ENCODE measurements at regions not wholly inside any gene's neighbourhood (a gene's known extent, or its start where the extent isn't known, plus 50 kb on each side); places are given as distances from the start of the nearest gene placed in this dataset.

- Histone ChIP-seq H2AFZ (no peak overlapping the region), H3K27me3 (replicated peaks; ENCODE audit: insufficient read depth) (no peaks in the 10 kb centered on the region), H3K9me2 (ENCODE audit: insufficient read depth) (no peaks in the 10 kb centered on the region), H3K27ac (no peak overlapping the region), H3K79me2 (ENCODE audit: insufficient read depth) (no peaks in the 10 kb centered on the region), H3K36me3 (ENCODE audit: low read depth) (no peaks in the 10 kb centered on the region), H3K9me3 (ENCODE audit: low read depth) (peaks cover 3% of the 10 kb centered on the region), H3K9ac (no peak overlapping the region), H3K4me1 (ENCODE audit: insufficient read depth) (no peaks in the 10 kb centered on the region), H3K4me3 (no peak overlapping the region), H4K20me1 (ENCODE audit: insufficient read depth) (no peaks in the 10 kb centered on the region), H3F3A (ENCODE audit: insufficient read depth) (no peaks in the 10 kb centered on the region), H3K4me2 (ENCODE audit: unreplicated experiment) (no peak overlapping the region)
- 16 to 17% methylated on average over 1 of the region's 1 CpG for WGBS, 2 experiments (ENCODE audit: low coverage in 1 of 2, low lambda C conversion rate in 2 of 2, missing lambda C conversion rate in 2 of 2)
- TF ChIP-seq EZH2phosphoT487 (IDR thresholded peaks at IDR 0.05; ENCODE audit: insufficient read depth, low read depth): no peak
- TF ChIP-seq EZH2 (IDR thresholded peaks at IDR 0.05; ENCODE audit: insufficient read depth, poor library complexity, severe bottlenecking): no peak
- in situ Hi-C loops (cut with MboI): no loop called here
- no peak for DNase-seq
These were observed 686.9 kb upstream of the NCAM2 start for GRCh38 chr21:20311234-20311787.

GRCh38 chr21:20313013-20313412, 685.2 kb upstream of the NCAM2 start:
- WGBS, 2 experiments (ENCODE audit: low coverage in 1 of 2, low lambda C conversion rate in 2 of 2, missing lambda C conversion rate in 2 of 2): 16 to 18% methylated on average over 3 of the region's 3 CpGs
- Histone ChIP-seq H3K27me3 (replicated peaks; ENCODE audit: insufficient read depth) (no peaks in the 10 kb centered on the region), H3K4me3 (no peak overlapping the region), H3K9me3 (ENCODE audit: low read depth) (peaks cover 3% of the 10 kb centered on the region), H3K9me2 (ENCODE audit: insufficient read depth) (no peaks in the 10 kb centered on the region), H3F3A (ENCODE audit: insufficient read depth) (no peaks in the 10 kb centered on the region), H3K79me2 (ENCODE audit: insufficient read depth) (no peaks in the 10 kb centered on the region), H2AFZ (no peak overlapping the region), H4K20me1 (ENCODE audit: insufficient read depth) (no peaks in the 10 kb centered on the region), H3K36me3 (ENCODE audit: low read depth) (no peaks in the 10 kb centered on the region), H3K27ac (no peak overlapping the region), H3K9ac (no peak overlapping the region), H3K4me1 (ENCODE audit: insufficient read depth) (no peaks in the 10 kb centered on the region), H3K4me2 (ENCODE audit: unreplicated experiment) (no peak overlapping the region)
- no peak for DNase-seq
- in situ Hi-C loops (cut with MboI): no loop called here
- TF ChIP-seq EZH2phosphoT487 (IDR thresholded peaks at IDR 0.05; ENCODE audit: insufficient read depth, low read depth) (no peak), EZH2 (IDR thresholded peaks at IDR 0.05; ENCODE audit: insufficient read depth, poor library complexity, severe bottlenecking) (no peak)

DNA sequence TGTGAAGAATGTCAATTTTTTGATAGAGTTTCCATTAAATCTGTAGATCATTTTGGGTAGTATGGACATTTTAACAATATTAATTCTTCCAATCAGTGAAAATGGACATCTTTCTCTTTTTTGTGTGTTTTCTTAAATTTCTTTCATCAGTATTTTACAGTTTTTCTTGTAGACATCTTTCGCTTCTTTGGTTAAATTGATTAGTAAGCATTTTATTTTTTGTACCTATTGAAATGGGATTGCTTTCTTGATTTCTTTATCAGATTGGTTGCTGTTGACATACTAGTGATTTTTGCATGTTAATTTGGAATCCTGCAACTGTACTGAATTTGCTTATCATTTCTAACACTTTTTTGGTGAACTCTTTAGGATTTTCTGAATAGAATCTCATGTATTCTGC, 683.2 kb upstream of the NCAM2 start:
- no peaks in the 10 kb centered on the region for H3K27me3 ChIP-seq (replicated peaks; ENCODE audit: insufficient read depth)
- no peak overlapping the region for H3K4me2 ChIP-seq (ENCODE audit: unreplicated experiment)
- H3K9me3 ChIP-seq (ENCODE audit: low read depth): peaks cover 3% of the 10 kb centered on the region
- no peak overlapping the region for H2AFZ ChIP-seq
- no peaks in the 10 kb centered on the region for H4K20me1 ChIP-seq (ENCODE audit: insufficient read depth)
- no peak overlapping the region for H3K4me3 ChIP-seq
- DNase-seq: no peak
- no peaks in the 10 kb centered on the region for H3F3A ChIP-seq (ENCODE audit: insufficient read depth)
- in situ Hi-C loops (cut with MboI): no loop called here
- H3K36me3 ChIP-seq (ENCODE audit: low read depth): no peaks in the 10 kb centered on the region
- no peak overlapping the region for H3K9ac ChIP-seq
- no peaks in the 10 kb centered on the region for H3K79me2 ChIP-seq (ENCODE audit: insufficient read depth)
- no peak for TF ChIP-seq EZH2phosphoT487 (IDR thresholded peaks at IDR 0.05; ENCODE audit: insufficient read depth, low read depth)
- TF ChIP-seq EZH2 (IDR thresholded peaks at IDR 0.05; ENCODE audit: insufficient read depth, poor library complexity, severe bottlenecking): no peak
- no peak overlapping the region for H3K27ac ChIP-seq
- no peaks in the 10 kb centered on the region for H3K4me1 ChIP-seq (ENCODE audit: insufficient read depth)
- WGBS, 2 experiments (ENCODE audit: low coverage in 1 of 2, low lambda C conversion rate in 2 of 2, missing lambda C conversion rate in 2 of 2): 18 to 37% methylated on average over 1 of the region's 1 CpG
- H3K9me2 ChIP-seq (ENCODE audit: insufficient read depth): no peaks in the 10 kb centered on the region

DNA sequence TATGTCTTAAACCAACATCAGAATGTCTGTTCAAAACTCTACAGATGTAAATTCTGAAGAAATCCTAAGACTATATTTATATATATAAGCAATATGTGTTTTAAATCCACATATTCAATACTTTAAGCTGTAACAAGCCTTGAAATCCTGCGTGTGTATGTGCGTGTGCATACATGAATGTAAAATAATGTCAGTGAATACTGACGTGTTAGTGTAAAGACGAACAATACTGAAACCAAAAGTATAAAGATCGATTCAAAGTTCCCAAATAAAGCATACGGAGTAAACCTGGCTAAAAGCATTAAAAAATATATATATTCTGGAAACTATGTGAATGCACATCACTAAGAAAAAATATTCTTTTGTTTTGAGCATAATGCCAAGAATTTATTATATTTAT, 668.6 kb upstream of the NCAM2 start:
- Histone ChIP-seq H2AFZ (no peak overlapping the region), H3K79me2 (ENCODE audit: insufficient read depth) (no peaks in the 10 kb centered on the region), H3K27ac (no peak overlapping the region), H3F3A (ENCODE audit: insufficient read depth) (no peaks in the 10 kb centered on the region), H3K36me3 (ENCODE audit: low read depth) (no peaks in the 10 kb centered on the region), H3K9me3 (ENCODE audit: low read depth) (peaks cover 7% of the 10 kb centered on the region), H3K4me2 (ENCODE audit: unreplicated experiment) (no peak overlapping the region), H3K4me1 (ENCODE audit: insufficient read depth) (no peaks in the 10 kb centered on the region), H3K9ac (no peak overlapping the region), H3K9me2 (ENCODE audit: insufficient read depth) (no peaks in the 10 kb centered on the region), H3K4me3 (no peak overlapping the region), H3K27me3 (replicated peaks; ENCODE audit: insufficient read depth) (no peaks in the 10 kb centered on the region), H4K20me1 (ENCODE audit: insufficient read depth) (no peaks in the 10 kb centered on the region)
- no peak for TF ChIP-seq EZH2phosphoT487 (IDR thresholded peaks at IDR 0.05; ENCODE audit: insufficient read depth, low read depth)
- TF ChIP-seq EZH2 (IDR thresholded peaks at IDR 0.05; ENCODE audit: insufficient read depth, poor library complexity, severe bottlenecking): no peak
- 21 to 25% methylated on average over 6 of the region's 6 CpGs for WGBS, 2 experiments (ENCODE audit: low coverage in 1 of 2, low lambda C conversion rate in 2 of 2, missing lambda C conversion rate in 2 of 2)
- no peak for DNase-seq
- in situ Hi-C loops (cut with MboI): no loop called here

DNA sequence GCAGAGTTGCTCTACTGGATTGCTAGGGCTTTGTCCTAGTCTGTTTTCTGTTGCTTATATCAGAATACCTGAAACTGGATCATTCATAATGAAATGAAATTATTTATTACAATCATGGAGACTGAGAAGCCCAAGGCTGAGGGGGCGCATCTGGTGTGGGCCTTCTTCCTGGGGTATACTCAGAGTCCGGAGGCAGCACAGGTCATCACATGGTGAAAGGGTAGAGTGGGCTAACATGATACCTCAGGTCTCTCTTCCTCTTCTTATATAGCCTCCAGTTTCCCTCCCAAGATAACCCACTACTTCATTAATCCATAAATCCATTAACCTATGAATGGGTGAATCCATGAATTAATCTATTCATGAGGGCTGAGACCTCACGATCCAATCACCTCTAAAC, 667.6 kb upstream of the NCAM2 start:
- WGBS, 2 experiments (ENCODE audit: low coverage in 1 of 2, low lambda C conversion rate in 2 of 2, missing lambda C conversion rate in 2 of 2): 33 to 42% methylated on average over 3 of the region's 3 CpGs
- Histone ChIP-seq H3F3A (ENCODE audit: insufficient read depth) (no peaks in the 10 kb centered on the region), H3K27me3 (replicated peaks; ENCODE audit: insufficient read depth) (no peaks in the 10 kb centered on the region), H3K4me3 (no peak overlapping the region), H3K9me3 (ENCODE audit: low read depth) (peaks cover 4% of the 10 kb centered on the region), H3K9ac (no peak overlapping the region), H3K36me3 (ENCODE audit: low read depth) (no peaks in the 10 kb centered on the region), H4K20me1 (ENCODE audit: insufficient read depth) (no peaks in the 10 kb centered on the region), H3K79me2 (ENCODE audit: insufficient read depth) (no peaks in the 10 kb centered on the region), H3K4me2 (ENCODE audit: unreplicated experiment) (no peak overlapping the region), H3K9me2 (ENCODE audit: insufficient read depth) (no peaks in the 10 kb centered on the region), H2AFZ (no peak overlapping the region), H3K27ac (no peak overlapping the region), H3K4me1 (ENCODE audit: insufficient read depth) (no peaks in the 10 kb centered on the region)
- DNase-seq: no peak
- in situ Hi-C loops (cut with MboI): no loop called here
- no peak for TF ChIP-seq EZH2phosphoT487 (IDR thresholded peaks at IDR 0.05; ENCODE audit: insufficient read depth, low read depth)
- no peak for TF ChIP-seq EZH2 (IDR thresholded peaks at IDR 0.05; ENCODE audit: insufficient read depth, poor library complexity, severe bottlenecking)
